H1 (cell line): ENCODE measurements at regions not wholly inside any gene's neighbourhood (a gene's known extent, or its start where the extent isn't known, plus 50 kb on each side); places are given as distances from the start of the nearest gene placed in this dataset.

Source experiments
- CEBPB ChIP-seq: IDR thresholded peaks from 2 replicates; pipeline ENCODE4 v1.6.1; 2012; ENCODE audit warnings: low read depth, low read length
- CHD7 ChIP-seq: fragments of 300-600 bp; sonication (generic); IDR thresholded peaks from 2 replicates; pipeline ENCODE4 v1.7.1; 2012; ENCODE audit warnings: low read length, moderate library complexity, mild to moderate bottlenecking, inconsistent platforms; ENCODE audit not compliant: insufficient replicate concordance
- KDM1A ChIP-seq: fragments of 200-600, 300-600 bp; sonication (generic); IDR thresholded peaks from 2 replicates; pipeline ENCODE4 v1.7.1; 2016; ENCODE audit warnings: mild to moderate bottlenecking, low read length, borderline replicate concordance
- RNF2 ChIP-seq: fragments of 200-900, 300-1000 bp; sonication (generic); IDR thresholded peaks from 2 replicates; pipeline ENCODE4 v1.7.1; 2016; ENCODE audit warnings: borderline replicate concordance, low read depth, mild to moderate bottlenecking, antibody characterized with exemption, low read length; ENCODE audit not compliant: poor library complexity, severe bottlenecking; ENCODE audit errors: missing control alignments
- SP2 ChIP-seq: IDR thresholded peaks from 2 replicates; pipeline ENCODE4 v1.6.1; 2012; ENCODE audit warnings: mild to moderate bottlenecking, low read length, inconsistent platforms
- YY1 ChIP-seq: IDR thresholded peaks from 2 replicates; pipeline ENCODE4 v1.6.1; 2011; ENCODE audit warnings: low read depth, mild to moderate bottlenecking, low read length

GRCh38 chr9:1231998-1232919 lies 182.1 kb downstream of the DMRT2 start (continued):
- no peak for TF ChIP-seq CHD7
- no peak for TF ChIP-seq CEBPB
- TF ChIP-seq YY1: no peak
- TF ChIP-seq SP2: no peak
- TF ChIP-seq KDM1A: no peak
- TF ChIP-seq RNF2: no peak
- TF ChIP-seq, all 59 proteins: peak for 0
